ENCODE measurements at regions not wholly inside any gene's neighbourhood (a gene's known extent, or its start where the extent isn't known, plus 50 kb on each side); places are given as distances from the start of the nearest gene placed in this dataset.

DNA sequence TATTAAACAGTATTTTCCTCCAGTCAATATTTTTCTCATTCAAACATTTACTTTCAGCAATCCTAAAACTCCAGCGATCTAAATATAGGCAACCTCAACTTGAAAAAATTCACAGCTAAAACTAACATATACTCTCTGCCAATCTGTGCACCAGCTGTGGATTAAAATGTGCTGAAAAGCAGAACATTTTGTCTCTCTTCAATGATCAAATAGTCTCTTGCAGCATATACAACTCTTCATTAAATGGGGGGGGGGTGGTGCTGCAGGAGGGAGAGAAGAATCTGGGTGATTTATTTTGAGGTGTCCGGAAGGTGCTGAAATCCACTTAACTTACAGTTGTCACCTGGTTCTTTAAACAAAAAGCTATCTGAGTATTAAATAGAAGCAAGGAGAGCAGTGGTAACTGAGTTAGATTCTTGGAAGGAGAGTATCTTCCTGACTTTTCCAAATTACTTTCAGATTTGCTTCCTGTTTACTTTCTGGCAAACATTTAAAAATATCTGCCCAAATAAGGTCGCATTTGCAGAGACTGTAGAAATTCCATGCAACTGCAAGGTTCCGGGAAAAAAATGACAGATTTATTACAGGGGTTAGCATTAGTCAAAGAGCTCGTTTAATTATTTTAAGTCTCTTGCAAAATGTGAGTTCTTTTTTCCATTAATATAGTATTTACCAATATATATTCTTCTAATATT lies 904.7 kb upstream of the ACVR2A start:
- Histone ChIP-seq H3K4me3 (replicated peaks; ENCODE audit: insufficient read depth, low read length) (no peak overlapping the region), H3K27me3 (ENCODE audit: insufficient read depth, poor library complexity, severe bottlenecking) (no peaks in the 10 kb centered on the region), H3K27ac (replicated peaks) (no peak overlapping the region)
- no peak for DNase-seq (ENCODE audit: low read depth in 1 of 2, low spot score in 1 of 2)
- TF ChIP-seq, protein P1, sequence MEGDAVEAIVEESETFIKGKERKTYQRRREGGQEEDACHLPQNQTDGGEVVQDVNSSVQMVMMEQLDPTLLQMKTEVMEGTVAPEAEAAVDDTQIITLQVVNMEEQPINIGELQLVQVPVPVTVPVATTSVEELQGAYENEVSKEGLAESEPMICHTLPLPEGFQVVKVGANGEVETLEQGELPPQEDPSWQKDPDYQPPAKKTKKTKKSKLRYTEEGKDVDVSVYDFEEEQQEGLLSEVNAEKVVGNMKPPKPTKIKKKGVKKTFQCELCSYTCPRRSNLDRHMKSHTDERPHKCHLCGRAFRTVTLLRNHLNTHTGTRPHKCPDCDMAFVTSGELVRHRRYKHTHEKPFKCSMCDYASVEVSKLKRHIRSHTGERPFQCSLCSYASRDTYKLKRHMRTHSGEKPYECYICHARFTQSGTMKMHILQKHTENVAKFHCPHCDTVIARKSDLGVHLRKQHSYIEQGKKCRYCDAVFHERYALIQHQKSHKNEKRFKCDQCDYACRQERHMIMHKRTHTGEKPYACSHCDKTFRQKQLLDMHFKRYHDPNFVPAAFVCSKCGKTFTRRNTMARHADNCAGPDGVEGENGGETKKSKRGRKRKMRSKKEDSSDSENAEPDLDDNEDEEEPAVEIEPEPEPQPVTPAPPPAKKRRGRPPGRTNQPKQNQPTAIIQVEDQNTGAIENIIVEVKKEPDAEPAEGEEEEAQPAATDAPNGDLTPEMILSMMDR (IDR thresholded peaks at IDR 0.05; ENCODE audit: insufficient read depth, low read length), result no peak
- TF ChIP-seq POLR2AphosphoS5 (IDR thresholded peaks at IDR 0.05; ENCODE audit: low read depth) (no peak), SPI1 (IDR thresholded peaks at IDR 0.05; ENCODE audit: borderline replicate concordance, low read depth) (no peak), GABPA (IDR thresholded peaks at IDR 0.05; ENCODE audit: low read depth) (no peak), REST (IDR thresholded peaks at IDR 0.05; ENCODE audit: insufficient replicate concordance, low read depth) (no peak)

DNA sequence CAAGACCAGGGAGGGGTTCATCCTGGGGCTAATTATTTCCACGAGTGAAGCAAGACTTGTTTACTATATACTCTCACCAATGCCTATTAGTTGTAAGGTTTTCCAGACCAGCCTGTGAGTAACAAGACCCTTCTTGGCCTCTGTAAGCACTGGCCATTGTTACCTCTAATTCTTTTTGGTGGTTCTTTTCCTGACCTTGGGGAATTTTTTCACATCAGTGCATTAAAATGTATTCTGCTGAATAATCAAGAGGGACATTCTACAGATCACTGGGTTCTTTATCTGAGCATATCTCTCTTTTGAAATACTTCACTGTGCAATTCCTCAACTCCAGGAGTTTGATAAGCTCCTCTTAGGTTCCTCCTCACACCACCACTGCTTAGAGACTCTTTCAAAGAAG lies 909.9 kb upstream of the ACVR2A start:
- DNase-seq (ENCODE audit: low read depth in 1 of 2, low spot score in 1 of 2), result no peak
- TF ChIP-seq SPI1 (IDR thresholded peaks at IDR 0.05; ENCODE audit: borderline replicate concordance, low read depth) (no peak), POLR2AphosphoS5 (IDR thresholded peaks at IDR 0.05; ENCODE audit: low read depth) (no peak), GABPA (IDR thresholded peaks at IDR 0.05; ENCODE audit: low read depth) (no peak), REST (IDR thresholded peaks at IDR 0.05; ENCODE audit: insufficient replicate concordance, low read depth) (no peak)
- TF ChIP-seq, protein P1 (IDR thresholded peaks at IDR 0.05; ENCODE audit: insufficient read depth, low read length), result no peak
- H3K27me3 ChIP-seq (ENCODE audit: insufficient read depth, poor library complexity, severe bottlenecking), result no peaks in the 10 kb centered on the region
- no peak overlapping the region for H3K27ac ChIP-seq (replicated peaks)
- no peak overlapping the region for H3K4me3 ChIP-seq (replicated peaks; ENCODE audit: insufficient read depth, low read length)

DNA sequence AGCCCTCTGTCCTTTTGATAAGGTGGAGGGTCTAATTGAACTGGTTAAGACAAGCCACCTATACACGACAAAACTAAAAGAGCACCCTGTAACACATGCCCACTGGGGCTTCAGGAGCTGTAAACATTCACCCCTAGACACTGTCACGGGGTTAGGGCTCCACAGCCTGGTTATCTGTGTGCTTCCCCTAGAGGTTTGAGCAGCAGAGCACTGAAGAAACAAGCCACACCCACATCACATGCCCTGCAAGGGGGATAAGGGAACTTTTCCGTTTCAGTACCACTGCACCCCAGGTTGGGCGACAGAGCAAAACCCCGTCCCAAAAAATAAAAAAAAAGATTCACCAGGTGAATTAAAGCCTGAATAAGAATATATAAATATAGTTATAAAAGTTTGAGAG lies 913.7 kb upstream of the ACVR2A start:
- no peak overlapping the region for H3K4me3 ChIP-seq (replicated peaks; ENCODE audit: insufficient read depth, low read length)
- TF ChIP-seq SPI1 (IDR thresholded peaks at IDR 0.05; ENCODE audit: borderline replicate concordance, low read depth), result no peak
- no peak for TF ChIP-seq POLR2AphosphoS5 (IDR thresholded peaks at IDR 0.05; ENCODE audit: low read depth)
- TF ChIP-seq REST (IDR thresholded peaks at IDR 0.05; ENCODE audit: insufficient replicate concordance, low read depth), result no peak
- TF ChIP-seq, protein P1 (IDR thresholded peaks at IDR 0.05; ENCODE audit: insufficient read depth, low read length), result no peak
- TF ChIP-seq GABPA (IDR thresholded peaks at IDR 0.05; ENCODE audit: low read depth), result no peak
- H3K27me3 ChIP-seq (ENCODE audit: insufficient read depth, poor library complexity, severe bottlenecking), result no peaks in the 10 kb centered on the region
- DNase-seq (ENCODE audit: low read depth in 1 of 2, low spot score in 1 of 2), result no peak
- no peak overlapping the region for H3K27ac ChIP-seq (replicated peaks)

All from HL-60 (cell line).